ENCODE measurements at regions not wholly inside any gene's neighbourhood (a gene's known extent, or its start where the extent isn't known, plus 50 kb on each side); places are given as distances from the start of the nearest gene placed in this dataset.

GRCh38 chr10:120368927-120369326 is 88.1 kb upstream of the PLPP4 start:
- ChIA-PET CTCF (no interaction called here), POLR2A (no interaction called here)
- DNase-seq (ENCODE audit: extremely low spot score) = no peak
- TF ChIP-seq ELF4 (IDR thresholded peaks at IDR 0.05) = no peak
- TF ChIP-seq HDGF (IDR thresholded peaks at IDR 0.05; ENCODE audit: borderline replicate concordance) = no peak
- no peak for TF ChIP-seq ZNF384 (IDR thresholded peaks at IDR 0.05)
- TF ChIP-seq TARDBP (IDR thresholded peaks at IDR 0.05) = no peak

GRCh38 chr10:120369856-120370276 is 87.2 kb upstream of the PLPP4 start:
- ChIA-PET CTCF (no interaction called here), POLR2A (no interaction called here)
- DNase-seq (ENCODE audit: extremely low spot score) = no peak
- TF ChIP-seq L3MBTL2 (conservative IDR thresholded peaks at IDR 0.05) (no peak), TARDBP (IDR thresholded peaks at IDR 0.05) (no peak), SP1 (IDR thresholded peaks at IDR 0.05) (no peak), SUZ12 (IDR thresholded peaks at IDR 0.05) (no peak), HDGF (IDR thresholded peaks at IDR 0.05; ENCODE audit: borderline replicate concordance) (no peak), FOXA1 (IDR thresholded peaks at IDR 0.05) (no peak), ARNT (IDR thresholded peaks at IDR 0.05) (no peak), CTBP1 (IDR thresholded peaks at IDR 0.05; ENCODE audit: borderline replicate concordance) (no peak)

- POLR2A ChIA-PET = no interaction called here
- CTCF ChIA-PET = interaction anchor here (1.0 kb wide), 1 partner anchor 743 kb away, joined by 4 read pairs; no protein-coding TSS in a partner anchor
- no peak for DNase-seq (ENCODE audit: extremely low spot score)
- TF ChIP-seq ZNF384 (IDR thresholded peaks at IDR 0.05) = no peak
- TF ChIP-seq SUZ12 (IDR thresholded peaks at IDR 0.05) = no peak
- TF ChIP-seq ELF4 (IDR thresholded peaks at IDR 0.05) = no peak
Observed at GRCh38 chr10:120371856-120372255, 85.2 kb upstream of the PLPP4 start.

GRCh38 chr10:120372917-120373316 is 84.1 kb upstream of the PLPP4 start:
- TF ChIP-seq TARDBP (IDR thresholded peaks at IDR 0.05) = no peak
- POLR2A ChIA-PET = no interaction called here
- CTCF ChIA-PET = no interaction called here
- DNase-seq (ENCODE audit: extremely low spot score) = no peak

- CTCF ChIA-PET = no interaction called here
Observed at GRCh38 chr10:120375666-120376065, 81.4 kb upstream of the PLPP4 start.

DNA sequence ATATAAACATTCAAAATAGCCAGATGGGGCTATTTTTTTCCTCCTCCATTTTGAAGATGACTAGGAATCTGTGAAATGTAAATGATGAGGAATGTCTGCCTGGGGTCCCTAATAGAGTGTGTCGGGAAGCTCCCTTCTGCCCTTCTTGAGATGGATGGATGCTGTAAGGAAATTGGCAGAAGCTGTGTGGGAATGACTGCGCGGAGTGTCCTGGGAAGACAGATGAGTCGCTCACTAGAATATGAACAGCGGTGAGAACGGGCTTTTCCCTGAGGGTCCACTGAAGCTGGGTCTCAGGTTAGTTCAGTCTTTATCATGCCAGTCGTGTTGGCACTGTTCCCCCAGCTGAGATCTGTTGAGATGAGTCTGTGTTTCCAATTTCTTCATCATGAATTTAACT is 75.1 kb upstream of the PLPP4 start:
- ChIA-PET CTCF (no interaction called here), POLR2A (no interaction called here)
- TF ChIP-seq NFRKB (IDR thresholded peaks at IDR 0.05) (no peak), SUZ12 (IDR thresholded peaks at IDR 0.05) (no peak), FOXA1 (IDR thresholded peaks at IDR 0.05) (no peak), L3MBTL2 (conservative IDR thresholded peaks at IDR 0.05) (no peak)
- DNase-seq (ENCODE audit: extremely low spot score) = no peak

More at GRCh38 chr10:120375666-120376065, 81.4 kb upstream of the PLPP4 start:
- TF ChIP-seq FOXK2 (IDR thresholded peaks at IDR 0.05) (no peak), CTBP1 (IDR thresholded peaks at IDR 0.05; ENCODE audit: borderline replicate concordance) (no peak), SP1 (IDR thresholded peaks at IDR 0.05) (no peak), ZNF384 (IDR thresholded peaks at IDR 0.05) (no peak), PKNOX1 (IDR thresholded peaks at IDR 0.05) (no peak), SUZ12 (IDR thresholded peaks at IDR 0.05) (no peak), FOXM1 (IDR thresholded peaks at IDR 0.05; ENCODE audit: borderline replicate concordance) (no peak), BHLHE40 (IDR thresholded peaks at IDR 0.05; ENCODE audit: borderline replicate concordance) (no peak), TARDBP (IDR thresholded peaks at IDR 0.05) (no peak), LEF1 (IDR thresholded peaks at IDR 0.05; ENCODE audit: borderline replicate concordance) (no peak), ELF4 (IDR thresholded peaks at IDR 0.05) (no peak), ARNT (IDR thresholded peaks at IDR 0.05) (no peak), L3MBTL2 (conservative IDR thresholded peaks at IDR 0.05) (no peak), HDGF (IDR thresholded peaks at IDR 0.05; ENCODE audit: borderline replicate concordance) (no peak), NFRKB (IDR thresholded peaks at IDR 0.05) (no peak), FOXA1 (IDR thresholded peaks at IDR 0.05) (no peak)
- no peak for DNase-seq (ENCODE audit: extremely low spot score)
- POLR2A ChIA-PET = no interaction called here

DNA sequence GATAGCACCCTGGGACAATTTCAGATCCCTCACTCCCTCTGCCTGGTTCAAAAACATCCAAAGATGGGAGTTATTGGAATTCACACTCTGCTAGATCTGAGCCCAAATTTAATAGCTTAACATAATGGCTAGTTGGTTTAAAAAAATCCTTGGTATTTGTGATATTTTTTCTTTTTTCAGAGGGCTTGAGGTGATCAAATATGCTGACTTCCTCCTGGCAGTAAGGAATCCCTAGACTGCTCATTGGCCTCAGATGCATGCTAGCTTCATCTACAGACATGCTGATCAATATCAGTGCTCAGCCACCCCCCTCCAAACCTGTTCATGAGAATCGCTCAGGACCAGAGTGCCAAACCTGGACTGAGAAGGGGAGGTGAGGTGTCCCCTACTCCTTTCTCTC is 74.7 kb upstream of the PLPP4 start:
- CTCF ChIA-PET = no interaction called here
- DNase-seq (ENCODE audit: extremely low spot score) = no peak
- POLR2A ChIA-PET = no interaction called here
- no peak for TF ChIP-seq FOXK2 (IDR thresholded peaks at IDR 0.05)
- no peak for TF ChIP-seq L3MBTL2 (conservative IDR thresholded peaks at IDR 0.05)
- no peak for TF ChIP-seq ZNF384 (IDR thresholded peaks at IDR 0.05)
- no peak for TF ChIP-seq SP1 (IDR thresholded peaks at IDR 0.05)
- TF ChIP-seq BHLHE40 (IDR thresholded peaks at IDR 0.05; ENCODE audit: borderline replicate concordance) = no peak
- no peak for TF ChIP-seq LEF1 (IDR thresholded peaks at IDR 0.05; ENCODE audit: borderline replicate concordance)
- TF ChIP-seq FOXA1 (IDR thresholded peaks at IDR 0.05) = no peak
- TF ChIP-seq CTBP1 (IDR thresholded peaks at IDR 0.05; ENCODE audit: borderline replicate concordance) = no peak
- TF ChIP-seq TARDBP (IDR thresholded peaks at IDR 0.05) = no peak
- no peak for TF ChIP-seq ELF4 (IDR thresholded peaks at IDR 0.05)

DNA sequence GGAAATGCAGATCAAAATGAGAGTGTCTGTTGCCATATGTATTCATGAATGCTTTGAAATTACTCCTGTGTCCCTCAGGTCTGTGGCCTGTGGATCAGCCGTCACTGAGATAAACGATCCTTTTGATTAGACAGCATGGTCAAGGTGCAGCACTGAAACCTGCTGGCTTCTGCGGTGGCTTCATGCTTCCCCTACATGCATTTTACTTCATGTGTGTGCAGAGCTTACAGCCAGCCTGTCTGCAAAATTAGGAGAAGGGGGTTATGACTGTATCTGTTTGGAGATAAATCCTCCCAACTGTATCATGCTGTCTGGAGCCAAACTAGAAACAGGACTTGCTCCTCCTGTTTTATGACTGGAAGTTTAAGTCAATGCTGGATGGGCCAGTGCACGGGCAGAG is 71.0 kb upstream of the PLPP4 start:
- TF ChIP-seq BHLHE40 (IDR thresholded peaks at IDR 0.05; ENCODE audit: borderline replicate concordance) (no peak), L3MBTL2 (conservative IDR thresholded peaks at IDR 0.05) (no peak), CTBP1 (IDR thresholded peaks at IDR 0.05; ENCODE audit: borderline replicate concordance) (no peak), LEF1 (IDR thresholded peaks at IDR 0.05; ENCODE audit: borderline replicate concordance) (no peak), FOXA1 (IDR thresholded peaks at IDR 0.05) (no peak), NFRKB (IDR thresholded peaks at IDR 0.05) (no peak)
- ChIA-PET CTCF (no interaction called here), POLR2A (no interaction called here)
- no peak for DNase-seq (ENCODE audit: extremely low spot score)

- POLR2A ChIA-PET = no interaction called here
- DNase-seq (ENCODE audit: extremely low spot score) = no peak
- CTCF ChIA-PET = no interaction called here
- TF ChIP-seq ELF4 (IDR thresholded peaks at IDR 0.05) (no peak), FOXA1 (IDR thresholded peaks at IDR 0.05) (no peak), SP1 (IDR thresholded peaks at IDR 0.05) (no peak), CTBP1 (IDR thresholded peaks at IDR 0.05; ENCODE audit: borderline replicate concordance) (no peak), BHLHE40 (IDR thresholded peaks at IDR 0.05; ENCODE audit: borderline replicate concordance) (no peak), TARDBP (IDR thresholded peaks at IDR 0.05) (no peak)
Observed at GRCh38 chr10:120386896-120387295, 70.1 kb upstream of the PLPP4 start.
